ENCODE measurements at regions not wholly inside any gene's neighbourhood (a gene's known extent, or its start where the extent isn't known, plus 50 kb on each side); places are given as distances from the start of the nearest gene placed in this dataset.

- TF ChIP-seq POLR2A (IDR thresholded peaks at IDR 0.05; ENCODE audit: low read depth, low read length) = no peak
- TF ChIP-seq TAF1 (IDR thresholded peaks at IDR 0.05; ENCODE audit: borderline replicate concordance, low read depth, low read length) = no peak
- TF ChIP-seq POLR2AphosphoS5 (IDR thresholded peaks at IDR 0.05; ENCODE audit: low read depth, low read length) = no peak
Measured at GRCh38 chr4:30330894-30331652, 389.1 kb upstream of the PCDH7 start.
